HFF-Myc (cell line): ENCODE measurements at regions not wholly inside any gene's neighbourhood (a gene's known extent, or its start where the extent isn't known, plus 50 kb on each side); places are given as distances from the start of the nearest gene placed in this dataset.

Experiments used
- DNase-seq: peaks from one replicate; pipeline ENCODE4 v3.0.0-alpha.2; 2011; ENCODE audit warnings: low read depth; ENCODE audit errors: extremely low read depth
- H3K4me3 ChIP-seq: replicated peaks from 2 replicates; pipeline ENCODE4 v1.5.1; 2011; ENCODE audit warnings: low read depth, mild to moderate bottlenecking, control low read depth, low read length
- TF ChIP-seq, protein P1 (sequence below): IDR thresholded peaks from 2 replicates; pipeline ENCODE4 v1.5.1; 2012; ENCODE audit warnings: mild to moderate bottlenecking, low read depth, low read length, control low read depth; ENCODE audit errors: missing control alignments

DNA sequence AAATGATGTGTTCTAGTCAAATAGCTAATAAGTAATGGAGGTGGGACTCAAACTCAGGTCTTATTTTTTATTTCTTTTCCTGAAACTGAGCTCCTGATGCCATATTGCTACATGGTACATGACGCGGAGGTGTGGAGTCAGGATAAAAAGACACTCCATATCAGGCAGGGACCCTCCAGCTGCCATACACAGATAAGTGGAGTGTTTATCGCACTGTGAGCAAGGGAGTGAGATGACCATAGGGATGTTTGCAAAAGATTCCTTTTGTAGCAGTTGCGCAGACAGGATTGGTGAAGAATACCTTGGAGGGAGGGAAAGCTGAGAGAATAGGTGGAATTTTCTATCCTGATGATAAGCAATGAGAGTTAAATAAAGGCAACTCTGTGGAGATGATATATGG is 657.2 kb downstream of the RNF144A start:
- no peak overlapping the region for H3K4me3 ChIP-seq
- DNase-seq, result no peak
- TF ChIP-seq, protein P1, sequence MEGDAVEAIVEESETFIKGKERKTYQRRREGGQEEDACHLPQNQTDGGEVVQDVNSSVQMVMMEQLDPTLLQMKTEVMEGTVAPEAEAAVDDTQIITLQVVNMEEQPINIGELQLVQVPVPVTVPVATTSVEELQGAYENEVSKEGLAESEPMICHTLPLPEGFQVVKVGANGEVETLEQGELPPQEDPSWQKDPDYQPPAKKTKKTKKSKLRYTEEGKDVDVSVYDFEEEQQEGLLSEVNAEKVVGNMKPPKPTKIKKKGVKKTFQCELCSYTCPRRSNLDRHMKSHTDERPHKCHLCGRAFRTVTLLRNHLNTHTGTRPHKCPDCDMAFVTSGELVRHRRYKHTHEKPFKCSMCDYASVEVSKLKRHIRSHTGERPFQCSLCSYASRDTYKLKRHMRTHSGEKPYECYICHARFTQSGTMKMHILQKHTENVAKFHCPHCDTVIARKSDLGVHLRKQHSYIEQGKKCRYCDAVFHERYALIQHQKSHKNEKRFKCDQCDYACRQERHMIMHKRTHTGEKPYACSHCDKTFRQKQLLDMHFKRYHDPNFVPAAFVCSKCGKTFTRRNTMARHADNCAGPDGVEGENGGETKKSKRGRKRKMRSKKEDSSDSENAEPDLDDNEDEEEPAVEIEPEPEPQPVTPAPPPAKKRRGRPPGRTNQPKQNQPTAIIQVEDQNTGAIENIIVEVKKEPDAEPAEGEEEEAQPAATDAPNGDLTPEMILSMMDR, result no peak

DNA sequence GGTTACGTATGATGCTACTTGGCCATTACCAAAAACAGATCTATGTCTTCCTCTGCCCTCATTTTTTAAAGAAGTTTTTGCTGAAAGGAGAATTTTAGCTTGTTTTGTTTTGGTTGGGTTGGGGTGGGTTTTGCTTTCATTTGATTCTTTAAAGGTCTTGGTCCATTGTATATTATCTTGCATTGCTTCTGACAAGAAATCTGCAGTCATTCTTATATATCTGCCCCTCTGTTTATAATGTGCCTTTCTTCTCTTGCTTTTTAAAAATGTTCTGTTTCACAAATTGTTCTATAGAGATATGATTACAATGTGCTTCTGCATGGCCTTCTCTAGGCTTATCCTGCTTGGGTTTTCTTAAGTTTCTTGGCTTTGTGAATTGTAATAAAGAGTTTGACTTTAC is 660.6 kb downstream of the RNF144A start:
- H3K4me3 ChIP-seq, result no peak overlapping the region
- TF ChIP-seq, protein P1, result no peak
- no peak for DNase-seq

DNA sequence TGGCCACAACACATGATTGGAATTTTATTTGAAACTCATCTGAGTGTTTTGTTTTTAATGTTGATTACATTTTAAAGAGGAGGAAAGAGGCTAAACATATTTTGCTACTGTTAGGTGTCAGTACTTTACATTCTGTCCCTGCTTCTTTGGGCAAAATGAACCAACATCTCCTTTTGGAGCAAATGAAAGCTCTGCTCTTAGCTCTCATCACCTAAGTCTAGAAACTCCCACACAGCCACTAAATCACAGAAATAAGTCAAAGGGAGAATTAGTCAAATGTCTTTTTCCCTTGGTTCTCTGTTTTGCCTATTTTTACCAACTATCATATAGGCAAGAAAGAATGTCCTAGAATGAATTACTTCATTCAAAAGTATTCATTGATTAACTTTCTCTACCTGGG is 666.8 kb downstream of the RNF144A start:
- no peak overlapping the region for H3K4me3 ChIP-seq
- DNase-seq, result no peak
- TF ChIP-seq, protein P1, result no peak

DNA sequence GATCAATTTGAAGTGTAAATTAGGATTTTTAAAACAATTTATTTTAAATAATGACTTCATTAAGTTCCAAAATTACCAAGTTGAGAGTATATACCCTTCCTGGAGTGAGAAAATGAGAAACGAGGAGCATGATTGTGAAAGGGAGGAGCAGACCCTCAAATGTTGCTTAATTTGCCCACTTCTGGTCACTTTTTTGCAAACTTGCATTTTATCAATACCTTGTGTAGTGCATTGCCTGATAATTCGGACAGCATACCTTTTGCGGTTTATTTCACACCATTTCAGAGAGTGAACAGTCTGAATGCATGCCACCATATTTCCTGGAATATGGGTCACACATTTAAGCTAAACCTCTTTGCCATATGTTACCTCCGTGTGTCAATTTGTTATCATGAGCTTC is 669.7 kb downstream of the RNF144A start:
- no peak for DNase-seq
- no peak overlapping the region for H3K4me3 ChIP-seq
- TF ChIP-seq, protein P1, result no peak

DNA sequence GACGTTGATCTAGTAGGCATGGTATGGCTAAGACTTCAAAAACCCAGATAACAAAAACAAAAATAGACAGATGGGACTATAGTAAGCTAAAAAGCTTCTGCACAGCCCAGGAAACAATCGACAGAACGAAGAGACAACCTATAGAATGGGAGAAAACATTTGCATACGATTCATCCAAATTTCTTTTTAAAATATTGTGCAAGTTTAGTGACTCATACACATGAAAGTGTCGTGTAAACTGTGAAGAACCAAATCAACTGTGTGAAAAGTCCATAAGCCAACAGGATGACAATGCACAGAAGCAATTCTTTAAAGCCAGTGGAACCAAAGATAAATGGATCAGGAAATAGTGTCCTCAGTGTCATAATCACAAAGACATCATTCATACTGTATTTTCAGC is 671.1 kb downstream of the RNF144A start:
- DNase-seq, result no peak
- TF ChIP-seq, protein P1, result no peak
- no peak overlapping the region for H3K4me3 ChIP-seq

DNA sequence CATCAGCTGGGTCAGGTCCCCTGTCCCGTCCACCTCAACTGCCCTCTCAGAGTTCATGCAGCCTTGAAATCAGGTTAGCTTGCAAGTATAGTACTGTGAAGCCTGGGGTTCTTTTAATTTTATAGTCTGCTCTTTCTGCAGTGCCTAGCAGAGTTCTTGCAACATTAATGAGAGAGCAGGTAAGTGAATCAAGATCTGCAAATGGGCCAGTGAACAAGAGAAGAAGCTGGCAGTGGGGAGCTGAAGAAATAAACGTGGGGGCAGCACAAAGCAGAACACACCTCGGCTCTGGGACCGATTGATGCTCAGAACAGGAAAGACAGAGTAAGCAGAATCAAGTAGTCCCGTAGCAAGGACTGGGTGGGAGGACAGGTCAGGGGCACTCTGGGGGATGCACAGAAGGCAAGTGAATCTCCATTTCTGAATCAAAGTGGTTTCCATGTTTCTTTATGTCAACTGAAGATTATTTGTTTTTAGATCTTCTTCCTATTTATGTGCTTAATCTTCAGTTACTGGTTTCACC is 675.5 kb downstream of the RNF144A start:
- DNase-seq, result no peak
- H3K4me3 ChIP-seq, result no peak overlapping the region
- TF ChIP-seq, protein P1, result no peak

DNA sequence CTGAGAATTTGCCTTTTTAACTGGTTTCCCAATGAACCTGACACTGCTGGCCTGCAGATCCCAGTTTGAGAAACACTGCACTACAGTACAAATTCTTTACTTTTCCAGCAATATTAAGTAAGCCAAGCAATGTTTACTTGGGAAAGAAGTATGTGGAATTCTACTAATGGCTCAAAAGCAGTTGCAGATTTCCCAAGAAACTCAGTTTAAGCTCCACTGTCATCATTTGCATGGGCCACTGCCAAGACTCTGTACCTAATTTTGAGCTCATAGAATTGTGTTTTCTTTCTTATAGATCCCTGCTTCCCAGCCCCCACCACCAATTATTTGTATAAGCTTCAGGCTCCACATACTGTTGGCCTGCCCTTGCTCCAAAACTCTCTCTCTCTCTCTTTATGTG is 676.1 kb downstream of the RNF144A start:
- DNase-seq, result no peak
- TF ChIP-seq, protein P1, result no peak
- no peak overlapping the region for H3K4me3 ChIP-seq
